Kidney (tissue), 13 donors: ENCODE measurements at regions not wholly inside any gene's neighbourhood (a gene's known extent, or its start where the extent isn't known, plus 50 kb on each side); places are given as distances from the start of the nearest gene placed in this dataset.
A peak's percentile ranks its signal among the peaks of the same experiment; 100 is the strongest.

ENCODE experiments used
- DNase-seq, 5 donors: peaks; one replicate each; pipeline ENCODE4 v3.0.0-alpha.2; 2013 to 2020
- FAIRE-seq: peaks from 2 replicates; lab custom pipeline; 2012; peaks lifted over from hg19 to GRCh38; lab: Jason Lieb, UNC
- H3K27ac ChIP-seq, 2 donors: one replicate each; pipeline ENCODE4 v1.7.0; 2013; ENCODE audit warnings: low read depth in 2 of 2, low read length in 2 of 2, inconsistent platforms in 1 of 2
- H3K27me3 ChIP-seq: one replicate; pipeline ENCODE4 v1.7.1; 2013; ENCODE audit warnings: low read length, inconsistent platforms; ENCODE audit not compliant: control insufficient read depth, insufficient read depth
- H3K36me3 ChIP-seq, 3 donors: one replicate each; pipeline versions ENCODE4 v1.7.0 to v1.7.1; 2013; ENCODE audit warnings: low read length in 3 of 3, control low read depth in 1 of 3, inconsistent platforms in 1 of 3; ENCODE audit not compliant: insufficient read depth in 3 of 3, control insufficient read depth in 2 of 3
- H3K4me1 ChIP-seq, 3 donors: one replicate each; pipeline versions ENCODE4 v1.7.0 to v1.7.1; 2013; ENCODE audit warnings: low read length in 3 of 3, inconsistent platforms in 1 of 3, low read depth in 1 of 3; ENCODE audit not compliant: control insufficient read depth in 2 of 3, insufficient read depth in 2 of 3
- H3K4me3 ChIP-seq, 3 donors: one replicate each; pipeline versions ENCODE4 v1.7.0 to v1.8.1; 2013; ENCODE audit warnings: low read length in 3 of 3, control low read depth in 1 of 3, inconsistent platforms in 1 of 3
- H3K9ac ChIP-seq, 3 donors: one replicate each; pipeline versions ENCODE4 v1.7.0 to v1.7.1; 2013; ENCODE audit warnings: low read length in 3 of 3, control low read depth in 1 of 3, inconsistent platforms in 1 of 3
- H3K9me3 ChIP-seq, 3 donors: one replicate each; pipeline versions ENCODE4 v1.7.0 to v1.7.1; 2013; ENCODE audit warnings: low read length in 3 of 3, control low read depth in 1 of 3, inconsistent platforms in 1 of 3; ENCODE audit not compliant: control insufficient read depth in 2 of 3, insufficient read depth in 1 of 3
- intact Hi-C: fragments of 100-400 bp; cut with DNase I; formaldehyde crosslinking; loops from one replicate; pipeline ENCODE4 v1.11.1; 2022
- TF ChIP-seq, protein P1 (sequence below): IDR thresholded peaks from 3 replicates; pipeline ENCODE4 v1.5.1; 2012; ENCODE audit warnings: mild to moderate bottlenecking, moderate library complexity, borderline replicate concordance; ENCODE audit not compliant: insufficient read depth; ENCODE audit errors: extremely low read depth
- donor health status: control.
- donor health status: control.
- donor health status: control.
- donor health status: control.
- donor health status: control.
- donor health status: DM: yes; HTN: yes; CAD: no.
- donor health status: Normal renal cell carcinoma (clear cell type).

DNA sequence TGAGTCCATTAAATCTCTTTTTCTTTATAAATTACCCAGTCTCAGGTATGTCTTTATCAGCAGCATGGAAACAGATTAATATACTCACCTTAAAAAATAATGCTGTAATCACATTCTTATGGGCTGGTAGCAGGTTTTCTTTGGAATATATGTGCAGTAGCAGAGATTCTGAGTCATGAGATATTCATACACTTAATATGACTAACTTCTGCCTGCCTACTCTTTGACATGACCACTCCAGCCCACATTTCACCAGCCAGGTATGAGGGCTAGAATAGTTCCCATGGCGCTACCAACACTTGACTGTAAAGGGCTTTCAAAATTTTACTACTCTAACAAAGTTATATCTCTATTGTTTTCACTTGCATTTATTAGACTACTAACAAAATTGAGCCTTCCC is 74.1 kb upstream of the GHR start:
- FAIRE-seq (no peak), DNase-seq (no peak)
- intact Hi-C loops = no loop called here
- H3K9ac ChIP-seq = no peak overlapping the region
- TF ChIP-seq, protein P1, sequence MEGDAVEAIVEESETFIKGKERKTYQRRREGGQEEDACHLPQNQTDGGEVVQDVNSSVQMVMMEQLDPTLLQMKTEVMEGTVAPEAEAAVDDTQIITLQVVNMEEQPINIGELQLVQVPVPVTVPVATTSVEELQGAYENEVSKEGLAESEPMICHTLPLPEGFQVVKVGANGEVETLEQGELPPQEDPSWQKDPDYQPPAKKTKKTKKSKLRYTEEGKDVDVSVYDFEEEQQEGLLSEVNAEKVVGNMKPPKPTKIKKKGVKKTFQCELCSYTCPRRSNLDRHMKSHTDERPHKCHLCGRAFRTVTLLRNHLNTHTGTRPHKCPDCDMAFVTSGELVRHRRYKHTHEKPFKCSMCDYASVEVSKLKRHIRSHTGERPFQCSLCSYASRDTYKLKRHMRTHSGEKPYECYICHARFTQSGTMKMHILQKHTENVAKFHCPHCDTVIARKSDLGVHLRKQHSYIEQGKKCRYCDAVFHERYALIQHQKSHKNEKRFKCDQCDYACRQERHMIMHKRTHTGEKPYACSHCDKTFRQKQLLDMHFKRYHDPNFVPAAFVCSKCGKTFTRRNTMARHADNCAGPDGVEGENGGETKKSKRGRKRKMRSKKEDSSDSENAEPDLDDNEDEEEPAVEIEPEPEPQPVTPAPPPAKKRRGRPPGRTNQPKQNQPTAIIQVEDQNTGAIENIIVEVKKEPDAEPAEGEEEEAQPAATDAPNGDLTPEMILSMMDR = no peak
- H3K9me3 ChIP-seq = peaks cover 0 to 3% (median 0%) of the 10 kb centered on the region in 3 donors
- H3K27me3 ChIP-seq = no peaks in the 10 kb centered on the region
- no peak overlapping the region for H3K27ac ChIP-seq
- H3K4me1 ChIP-seq = no peaks in the 10 kb centered on the region
- H3K4me3 ChIP-seq = no peak overlapping the region
- H3K36me3 ChIP-seq = no peaks in the 10 kb centered on the region

DNA sequence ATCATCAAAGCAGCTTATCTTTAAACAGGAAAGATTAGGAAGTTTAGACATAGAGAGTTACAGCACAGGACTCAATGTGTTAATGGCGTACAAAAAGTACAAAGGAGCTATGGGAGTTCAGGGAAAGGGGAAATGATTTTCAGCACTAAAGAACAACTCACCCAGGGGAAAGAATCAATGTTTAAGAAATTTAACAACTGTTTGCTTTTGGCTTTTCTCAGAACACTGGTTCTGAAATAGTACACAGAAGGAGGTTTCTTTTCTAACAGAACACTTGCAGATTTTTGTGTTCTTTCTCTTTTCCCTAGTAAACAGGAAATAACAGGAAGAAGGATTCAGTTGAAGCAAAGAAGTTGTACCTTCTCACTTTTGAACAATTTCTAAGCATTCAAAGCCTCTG is 71.3 kb upstream of the GHR start:
- Histone ChIP-seq H3K9ac (no peak overlapping the region), H3K4me1 (no peaks in the 10 kb centered on the region), H3K27me3 (no peaks in the 10 kb centered on the region), H3K4me3 (no peak overlapping the region), H3K36me3 (no peaks in the 10 kb centered on the region), H3K9me3 (peaks cover 0 to 3% (median 0%) of the 10 kb centered on the region in 3 donors), H3K27ac (no peak overlapping the region)
- DNase-seq (no peak), FAIRE-seq (no peak)
- intact Hi-C loops = no loop called here
- TF ChIP-seq, protein P1 = no peak

DNA sequence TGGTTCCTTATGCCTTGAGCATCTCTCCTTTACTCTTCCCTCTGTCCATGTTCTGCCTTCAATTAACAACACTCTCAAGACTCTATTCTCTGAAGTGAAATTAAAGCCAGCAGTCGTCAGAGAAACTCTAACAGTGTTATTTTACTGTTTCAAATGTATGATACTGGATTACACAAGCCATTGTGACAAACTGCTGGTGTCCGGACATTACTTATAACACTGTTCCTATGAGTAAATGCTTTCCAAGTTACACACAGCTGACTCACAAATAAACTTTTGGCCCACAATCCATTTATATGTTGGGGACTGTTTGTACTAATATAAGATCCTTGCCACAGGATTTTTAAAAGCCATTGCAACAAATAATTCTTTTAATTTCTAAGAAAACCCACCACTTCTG is 63.2 kb upstream of the GHR start:
- Histone ChIP-seq H3K9me3 (no peaks in the 10 kb centered on the region), H3K27me3 (no peaks in the 10 kb centered on the region), H3K4me1 (no peaks in the 10 kb centered on the region), H3K36me3 (no peaks in the 10 kb centered on the region), H3K4me3 (no peak overlapping the region), H3K9ac (no peak overlapping the region), H3K27ac (no peak overlapping the region)
- TF ChIP-seq, protein P1 = no peak
- FAIRE-seq = no peak
- peak in 2 of 5 donors; percentile 28 to 29 for DNase-seq
- intact Hi-C loops = no loop called here
